SK-N-SH (cell line): ENCODE measurements at regions not wholly inside any gene's neighbourhood (a gene's known extent, or its start where the extent isn't known, plus 50 kb on each side); places are given as distances from the start of the nearest gene placed in this dataset.

Experiments used
- CTCF ChIA-PET: fragments of 300-600, 350-600 bp; formaldehyde crosslinking; extraction: SDS; loops from one replicate; lab custom pipeline; 2021; lab: Yijun Ruan, JAX
- POLR2A ChIA-PET: fragments of 350-600 bp; sonication (Branson Sonifier 250); formaldehyde crosslinking; extraction: SDS; loops from one replicate; lab custom pipeline; 2020; ENCODE audit warnings: antibody characterized with exemption, inconsistent platforms; lab: Yijun Ruan, JAX
- DNase-seq: peaks from one replicate; pipeline ENCODE4 v3.0.0; 2012
- H2AFZ ChIP-seq: fragments of 200-600 bp; sonication (generic); 2 replicates; pipeline ENCODE4 v1.8.1; 2016; ENCODE audit warnings: antibody characterized with exemption, mild to moderate bottlenecking, low read depth
- H3F3A ChIP-seq: fragments of 200-600 bp; sonication (generic); replicated peaks from 2 replicates; pipeline ENCODE3; 2016; ENCODE audit warnings: antibody characterized with exemption, mild to moderate bottlenecking; ENCODE audit not compliant: insufficient read depth
- H3K27ac ChIP-seq, 2 experiments: fragments of 200-500 bp in 1 of 2; fragments of 200-600 bp in 1 of 2; sonication (Bioruptor generic) in 1 of 2; sonication (generic), shearing (Covaris generic) in 1 of 2; 2 replicates each; pipeline versions ENCODE4 v1.5.1 to v1.6.1; 2014 to 2016; ENCODE audit warnings: low read depth in 2 of 2, inconsistent platforms in 1 of 2, low read length in 1 of 2, mild to moderate bottlenecking in 1 of 2, mixed read lengths in 1 of 2
- H3K27me3 ChIP-seq: fragments of 200-600 bp; sonication (generic), shearing (Covaris generic); 2 replicates; pipeline ENCODE4 v1.6.1; 2016; ENCODE audit warnings: mixed run types; ENCODE audit not compliant: insufficient read depth
- H3K36me3 ChIP-seq, 2 experiments: fragments of 200-500 bp in 1 of 2; fragments of 200-600 bp in 1 of 2; sonication (Bioruptor generic) in 1 of 2; sonication (generic) in 1 of 2; replicated peaks in 1 of 2; 2 replicates each; pipeline versions ENCODE3 to v1.5.1; 2014 to 2016; ENCODE audit warnings: low read length in 1 of 2, mild to moderate bottlenecking in 1 of 2; ENCODE audit not compliant: insufficient read depth in 2 of 2, control insufficient read depth in 1 of 2
- H3K4me1 ChIP-seq, 2 experiments: fragments of 200-500 bp in 1 of 2; fragments of 200-600 bp in 1 of 2; sonication (Bioruptor generic) in 1 of 2; sonication (generic), shearing (Covaris generic) in 1 of 2; 2 replicates each; pipeline versions ENCODE4 v1.5.1 to v1.6.1; 2014 to 2016; ENCODE audit warnings: low read depth in 1 of 2, low read length in 1 of 2, mixed run types in 1 of 2; ENCODE audit not compliant: insufficient read depth in 2 of 2, control insufficient read depth in 1 of 2
- H3K4me2 ChIP-seq: fragments of 200-600 bp; sonication (generic), shearing (Covaris generic); 2 replicates; pipeline ENCODE4 v1.6.1; 2017; ENCODE audit warnings: mixed run types
- H3K4me3 ChIP-seq, 2 experiments: fragments of 200-500 bp in 1 of 2; fragments of 200-600 bp in 1 of 2; sonication (Bioruptor generic) in 1 of 2; sonication (generic), shearing (Covaris generic) in 1 of 2; 2 replicates each; pipeline versions ENCODE4 v1.5.1 to v1.8.1; 2014 to 2016; ENCODE audit warnings: low read depth in 2 of 2, inconsistent platforms in 1 of 2, low read length in 1 of 2, mild to moderate bottlenecking in 1 of 2, mixed read lengths in 1 of 2, moderate library complexity in 1 of 2
- H3K79me2 ChIP-seq: fragments of 200-600 bp; sonication (generic); 2 replicates; pipeline ENCODE4 v1.8.1; 2017; ENCODE audit warnings: mild to moderate bottlenecking; ENCODE audit not compliant: insufficient read depth
- H3K9ac ChIP-seq: fragments of 200-600 bp; sonication (generic); 2 replicates; pipeline ENCODE4 v1.6.1; 2017; ENCODE audit warnings: mixed run types
- H3K9me2 ChIP-seq: fragments of 200-600 bp; sonication (generic); 2 replicates; pipeline ENCODE4 v1.6.1; 2017; ENCODE audit warnings: mixed run types
- H3K9me3 ChIP-seq: fragments of 200-600 bp; sonication (generic); 2 replicates; pipeline ENCODE4 v1.6.1; 2017; ENCODE audit warnings: mixed run types, mild to moderate bottlenecking, moderate library complexity
- H4K20me1 ChIP-seq: fragments of 200-600 bp; sonication (generic); 2 replicates; pipeline ENCODE4 v1.6.1; 2017; ENCODE audit warnings: mild to moderate bottlenecking, mixed run types; ENCODE audit not compliant: insufficient read depth
- ELF1 ChIP-seq: IDR thresholded peaks from 2 replicates; pipeline ENCODE4 v1.4.0; 2012
- GATA2 ChIP-seq: sonication (generic); formaldehyde crosslinking; IDR thresholded peaks from 2 replicates; pipeline ENCODE4 v1.5.0; 2020; ENCODE audit warnings: mild to moderate bottlenecking, missing genetic modification reagents
- JUND ChIP-seq: IDR thresholded peaks from 2 replicates; pipeline ENCODE4 v1.4.0; 2012
- MXI1 ChIP-seq: IDR thresholded peaks from 2 replicates; pipeline ENCODE4 v1.6.1; 2012; ENCODE audit warnings: mild to moderate bottlenecking, low read depth, low read length, improper control_type of control experiment
- NFIC ChIP-seq: IDR thresholded peaks from 2 replicates; pipeline ENCODE4 v1.4.0; 2012; ENCODE audit warnings: borderline replicate concordance
- NRF1 ChIP-seq: IDR thresholded peaks from 2 replicates; pipeline ENCODE4 v1.6.1; 2012; ENCODE audit warnings: low read depth, mild to moderate bottlenecking, low read length
- POLR2AphosphoS5 ChIP-seq: IDR thresholded peaks from 2 replicates; pipeline ENCODE4 v1.6.1; 2012; ENCODE audit warnings: low read depth, low read length
- RAD21 ChIP-seq: IDR thresholded peaks from 2 replicates; pipeline ENCODE4 v1.6.1; 2012; ENCODE audit warnings: mild to moderate bottlenecking, low read length
- RXRA ChIP-seq: IDR thresholded peaks from 2 replicates; pipeline ENCODE4 v1.4.0; 2012; ENCODE audit warnings: low read depth, mild to moderate bottlenecking, borderline replicate concordance
- YY1 ChIP-seq: IDR thresholded peaks from 2 replicates; pipeline ENCODE4 v1.4.0; 2012; ENCODE audit warnings: low read depth, mild to moderate bottlenecking
- WGBS: methylation state at CpG from one replicate; pipeline ENCODE4 v1.1.6; 2017; ENCODE audit warnings: low lambda C conversion rate; 5-methylcytosine and 5-hydroxymethylcytosine counted together
- TF ChIP-seq, protein P1 (sequence below): IDR thresholded peaks from 2 replicates; pipeline ENCODE4; 2012
- TF ChIP-seq, protein P2 (sequence below): fragments of 150-350 bp; IDR thresholded peaks from 2 replicates; pipeline ENCODE4 v1.6.1; 2016; ENCODE audit warnings: mild to moderate bottlenecking, low read depth, low read length
- TF ChIP-seq, protein P3 (sequence below): IDR thresholded peaks from 2 replicates; pipeline ENCODE4 v1.4.0; 2012; ENCODE audit warnings: low read depth
- TF ChIP-seq, protein P4 (sequence below): IDR thresholded peaks from 2 replicates; pipeline ENCODE4 v1.4.0; 2012; ENCODE audit warnings: low read depth, borderline replicate concordance
- TF ChIP-seq, protein P5 (sequence below): fragments of 150-350 bp; IDR thresholded peaks from 2 replicates; pipeline ENCODE4 v1.6.1; 2017; ENCODE audit warnings: antibody characterized with exemption, low read length, low read depth, borderline replicate concordance

DNA sequence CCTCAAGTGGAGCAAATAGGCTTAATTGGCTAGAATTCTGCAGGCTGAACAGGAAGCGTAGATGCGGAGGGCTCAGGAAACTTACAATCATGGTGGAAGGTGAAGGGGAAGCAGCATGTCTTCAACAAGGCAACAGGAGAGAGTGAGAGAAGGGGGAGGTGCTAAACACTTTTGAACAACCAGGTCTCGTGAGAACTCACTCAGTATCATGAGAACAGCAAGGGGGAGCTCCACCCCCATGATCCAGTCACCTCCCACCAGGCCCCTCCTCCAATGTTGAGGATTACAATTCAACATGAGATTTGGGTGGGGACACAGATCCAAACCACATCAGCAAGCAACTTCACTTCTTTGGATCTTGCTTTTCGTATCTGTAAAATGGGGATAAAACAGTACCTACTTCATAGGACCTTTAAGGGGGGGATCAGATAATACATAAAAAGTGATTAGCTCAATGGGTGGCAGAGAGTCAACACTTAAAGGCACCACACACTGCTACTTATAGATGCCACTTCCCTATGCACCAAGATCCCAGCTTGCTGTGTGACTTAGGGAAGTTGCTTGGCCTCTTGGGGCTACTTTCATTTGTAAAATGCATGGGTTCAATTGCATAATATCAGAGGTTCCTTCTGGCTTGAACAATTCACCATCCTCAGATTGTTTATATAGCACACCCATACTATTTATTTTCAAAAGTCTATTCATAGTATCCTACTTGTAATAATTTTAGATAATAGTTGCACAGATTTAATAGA, 184.8 kb upstream of the RPH3A start:
- Histone ChIP-seq H3K4me3 (no peak overlapping the region), H3K9me2 (no peaks in the 10 kb centered on the region), H3K9ac (no peak overlapping the region), H2AFZ (no peak overlapping the region), H3K4me1 (no peaks in the 10 kb centered on the region), H3K9me3 (no peaks in the 10 kb centered on the region), H3K36me3 (no peaks in the 10 kb centered on the region), H3K27ac (no peak overlapping the region), H3K79me2 (no peaks in the 10 kb centered on the region), H4K20me1 (no peaks in the 10 kb centered on the region), H3K4me2 (no peak overlapping the region), H3F3A (no peaks in the 10 kb centered on the region), H3K27me3 (no peaks in the 10 kb centered on the region)
- ChIA-PET POLR2A (no interaction called here), CTCF (interaction anchor here (0.5 kb wide), 1 partner anchor 26 kb away, joined by 3 read pairs; no protein-coding TSS in a partner anchor)
- TF ChIP-seq, protein P1, sequence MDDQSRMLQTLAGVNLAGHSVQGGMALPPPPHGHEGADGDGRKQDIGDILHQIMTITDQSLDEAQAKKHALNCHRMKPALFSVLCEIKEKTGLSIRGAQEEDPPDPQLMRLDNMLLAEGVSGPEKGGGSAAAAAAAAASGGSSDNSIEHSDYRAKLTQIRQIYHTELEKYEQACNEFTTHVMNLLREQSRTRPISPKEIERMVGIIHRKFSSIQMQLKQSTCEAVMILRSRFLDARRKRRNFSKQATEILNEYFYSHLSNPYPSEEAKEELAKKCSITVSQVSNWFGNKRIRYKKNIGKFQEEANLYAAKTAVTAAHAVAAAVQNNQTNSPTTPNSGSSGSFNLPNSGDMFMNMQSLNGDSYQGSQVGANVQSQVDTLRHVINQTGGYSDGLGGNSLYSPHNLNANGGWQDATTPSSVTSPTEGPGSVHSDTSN, result no peak
- TF ChIP-seq, protein P2, sequence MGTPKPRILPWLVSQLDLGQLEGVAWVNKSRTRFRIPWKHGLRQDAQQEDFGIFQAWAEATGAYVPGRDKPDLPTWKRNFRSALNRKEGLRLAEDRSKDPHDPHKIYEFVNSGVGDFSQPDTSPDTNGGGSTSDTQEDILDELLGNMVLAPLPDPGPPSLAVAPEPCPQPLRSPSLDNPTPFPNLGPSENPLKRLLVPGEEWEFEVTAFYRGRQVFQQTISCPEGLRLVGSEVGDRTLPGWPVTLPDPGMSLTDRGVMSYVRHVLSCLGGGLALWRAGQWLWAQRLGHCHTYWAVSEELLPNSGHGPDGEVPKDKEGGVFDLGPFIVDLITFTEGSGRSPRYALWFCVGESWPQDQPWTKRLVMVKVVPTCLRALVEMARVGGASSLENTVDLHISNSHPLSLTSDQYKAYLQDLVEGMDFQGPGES, result no peak
- no peak for TF ChIP-seq ELF1
- no peak for TF ChIP-seq RXRA
- TF ChIP-seq MXI1, result no peak
- TF ChIP-seq RAD21, result no peak
- TF ChIP-seq, protein P3, sequence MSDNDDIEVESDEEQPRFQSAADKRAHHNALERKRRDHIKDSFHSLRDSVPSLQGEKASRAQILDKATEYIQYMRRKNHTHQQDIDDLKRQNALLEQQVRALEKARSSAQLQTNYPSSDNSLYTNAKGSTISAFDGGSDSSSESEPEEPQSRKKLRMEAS, result no peak
- no peak for DNase-seq
- 53% methylated on average over 4 of the region's 4 CpGs for WGBS

DNA sequence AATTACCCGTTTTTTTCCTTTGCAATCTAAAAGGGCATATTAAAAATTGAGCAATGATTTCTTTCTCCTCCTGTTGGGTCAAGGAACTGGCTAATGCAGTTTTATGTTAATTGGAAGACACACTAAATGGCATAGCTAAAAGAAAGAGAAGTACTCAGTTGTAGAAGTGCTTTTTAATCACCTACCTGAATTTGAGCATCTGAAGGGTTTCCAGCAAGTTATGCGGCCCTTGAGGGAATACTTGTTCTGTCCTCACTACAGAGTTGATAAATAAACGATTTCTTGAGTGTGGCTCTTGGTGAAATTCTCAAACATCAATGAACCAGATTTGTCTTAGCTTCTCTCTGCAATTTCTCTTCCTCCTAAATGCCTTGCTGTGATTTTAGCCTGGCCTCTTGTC, 184.1 kb upstream of the RPH3A start:
- H3K9me2 ChIP-seq, result no peaks in the 10 kb centered on the region
- H3K36me3 ChIP-seq, result no peaks in the 10 kb centered on the region
- WGBS, result 30% methylated on average over 3 of the region's 3 CpGs
- TF ChIP-seq, protein P1, result no peak
- TF ChIP-seq, protein P4, sequence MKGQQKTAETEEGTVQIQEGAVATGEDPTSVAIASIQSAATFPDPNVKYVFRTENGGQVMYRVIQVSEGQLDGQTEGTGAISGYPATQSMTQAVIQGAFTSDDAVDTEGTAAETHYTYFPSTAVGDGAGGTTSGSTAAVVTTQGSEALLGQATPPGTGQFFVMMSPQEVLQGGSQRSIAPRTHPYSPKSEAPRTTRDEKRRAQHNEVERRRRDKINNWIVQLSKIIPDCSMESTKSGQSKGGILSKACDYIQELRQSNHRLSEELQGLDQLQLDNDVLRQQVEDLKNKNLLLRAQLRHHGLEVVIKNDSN, result no peak
- no peak for TF ChIP-seq GATA2 (CRISPR knock-in tag)
- TF ChIP-seq JUND, result no peak
- TF ChIP-seq POLR2AphosphoS5, result no peak
- TF ChIP-seq, protein P5, sequence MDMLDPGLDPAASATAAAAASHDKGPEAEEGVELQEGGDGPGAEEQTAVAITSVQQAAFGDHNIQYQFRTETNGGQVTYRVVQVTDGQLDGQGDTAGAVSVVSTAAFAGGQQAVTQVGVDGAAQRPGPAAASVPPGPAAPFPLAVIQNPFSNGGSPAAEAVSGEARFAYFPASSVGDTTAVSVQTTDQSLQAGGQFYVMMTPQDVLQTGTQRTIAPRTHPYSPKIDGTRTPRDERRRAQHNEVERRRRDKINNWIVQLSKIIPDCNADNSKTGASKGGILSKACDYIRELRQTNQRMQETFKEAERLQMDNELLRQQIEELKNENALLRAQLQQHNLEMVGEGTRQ, result no peak
- no peak for TF ChIP-seq NFIC
- no peak for TF ChIP-seq YY1
- no peak for TF ChIP-seq NRF1
- TF ChIP-seq, all 33 proteins: peak for 0
- Histone ChIP-seq H3K9ac (no peak overlapping the region), H3K79me2 (no peaks in the 10 kb centered on the region), H2AFZ (no peak overlapping the region), H3K4me2 (no peak overlapping the region), H3F3A (no peaks in the 10 kb centered on the region), H3K4me1 (no peaks in the 10 kb centered on the region), H3K9me3 (no peaks in the 10 kb centered on the region), H4K20me1 (no peaks in the 10 kb centered on the region), H3K27me3 (no peaks in the 10 kb centered on the region), H3K27ac (no peak overlapping the region), H3K4me3 (no peak overlapping the region)
- ChIA-PET POLR2A (no interaction called here), CTCF (interaction anchor here (0.5 kb wide), 1 partner anchor 26 kb away, joined by 3 read pairs; no protein-coding TSS in a partner anchor)
- DNase-seq, result no peak
